DOHH2 (cell line): ENCODE measurements at regions not wholly inside any gene's neighbourhood (a gene's known extent, or its start where the extent isn't known, plus 50 kb on each side); places are given as distances from the start of the nearest gene placed in this dataset.

Experiments
- H3F3A ChIP-seq: fragments of 200-600 bp; sonication (generic), shearing (Covaris generic); 2 replicates; pipeline ENCODE4 v1.6.0; 2016; ENCODE audit warnings: antibody characterized with exemption, mild to moderate bottlenecking; ENCODE audit not compliant: control insufficient read depth, insufficient read depth
- H3K27ac ChIP-seq: fragments of 200-600 bp; sonication (generic); 2 replicates; pipeline ENCODE4 v1.5.1; 2014; ENCODE audit warnings: low read depth, mild to moderate bottlenecking, low read length, moderate library complexity
- H3K27me3 ChIP-seq: fragments of 200-600 bp; sonication (generic); 2 replicates; pipeline ENCODE4 v1.6.1; 2014; ENCODE audit warnings: mild to moderate bottlenecking, low read length, mixed read lengths; ENCODE audit not compliant: control insufficient read depth
- H3K36me3 ChIP-seq: fragments of 200-600 bp; sonication (generic); 2 replicates; pipeline ENCODE4 v1.6.1; 2014; ENCODE audit warnings: mild to moderate bottlenecking, low read length, moderate library complexity, mixed read lengths; ENCODE audit not compliant: control insufficient read depth
- H3K4me1 ChIP-seq: fragments of 200-600 bp; sonication (generic); 2 replicates; pipeline ENCODE4 v1.6.1; 2014; ENCODE audit warnings: mild to moderate bottlenecking, low read length, mixed read lengths; ENCODE audit not compliant: control insufficient read depth
- H3K4me2 ChIP-seq: fragments of 200-600 bp; sonication (generic); 2 replicates; pipeline ENCODE4 v1.6.0; 2014; ENCODE audit warnings: mild to moderate bottlenecking, low read length, moderate library complexity
- H3K4me3 ChIP-seq: fragments of 200-600 bp; sonication (generic); 2 replicates; pipeline ENCODE4 v1.5.1; 2014; ENCODE audit warnings: mild to moderate bottlenecking, low read length, mixed read lengths
- H3K79me2 ChIP-seq: fragments of 200-600 bp; sonication (generic); 2 replicates; pipeline ENCODE4 v1.6.1; 2014; ENCODE audit warnings: mild to moderate bottlenecking, low read length, mixed read lengths; ENCODE audit not compliant: control insufficient read depth
- H3K9me2 ChIP-seq: fragments of 200-600 bp; sonication (generic); replicated peaks from 2 replicates; pipeline ENCODE4 v1.6.1; 2014; ENCODE audit warnings: mild to moderate bottlenecking, low read length, mixed read lengths; ENCODE audit not compliant: control insufficient read depth
- H3K9me3 ChIP-seq: fragments of 200-600 bp; sonication (generic); 2 replicates; pipeline ENCODE4 v1.6.1; 2014; ENCODE audit warnings: antibody characterized with exemption, low read length, mixed read lengths; ENCODE audit not compliant: control insufficient read depth, insufficient read depth
- H4K20me1 ChIP-seq: fragments of 200-600 bp; sonication (generic); 2 replicates; pipeline ENCODE4 v1.6.0; 2014; ENCODE audit warnings: low read depth, mild to moderate bottlenecking, antibody characterized with exemption, low read length, moderate library complexity; ENCODE audit not compliant: control insufficient read depth, insufficient read depth
- CTCF ChIP-seq: fragments of 200-600 bp; sonication (generic); IDR thresholded peaks from one replicate; pipeline ENCODE4 v1.5.1; 2014; ENCODE audit warnings: antibody characterized with exemption, mild to moderate bottlenecking, low read depth, low read length; ENCODE audit not compliant: poor library complexity, severe bottlenecking
- EZH2phosphoT487 ChIP-seq: fragments of 200-600 bp; sonication (generic); IDR thresholded peaks from 2 replicates; pipeline ENCODE4 v1.6.1; 2017; ENCODE audit warnings: borderline replicate concordance, mild to moderate bottlenecking, antibody characterized with exemption, low read length, moderate library complexity, mixed read lengths

GRCh38 chr3:106348139-106348690 is 479.4 kb upstream of the CBLB start:
- Histone ChIP-seq H3K4me2 (no peak overlapping the region), H3K4me1 (0 out of 2 replicates have a peak, but pooled peaks cover 4% of the 10 kb centered on the region), H3F3A (no peaks in the 10 kb centered on the region), H3K27me3 (no peaks in the 10 kb centered on the region), H3K36me3 (no peaks in the 10 kb centered on the region), H3K9me2 (no peaks in the 10 kb centered on the region), H4K20me1 (no peaks in the 10 kb centered on the region), H3K4me3 (no peak overlapping the region), H3K27ac (no peak overlapping the region), H3K79me2 (no peaks in the 10 kb centered on the region), H3K9me3 (no peaks in the 10 kb centered on the region)
- no peak for TF ChIP-seq EZH2phosphoT487
- TF ChIP-seq CTCF, result no peak

GRCh38 chr3:106349191-106349881 is 480.5 kb upstream of the CBLB start:
- no peaks in the 10 kb centered on the region for H4K20me1 ChIP-seq
- H3K27ac ChIP-seq, result no peak overlapping the region
- no peak overlapping the region for H3K4me3 ChIP-seq
- H3K79me2 ChIP-seq, result no peaks in the 10 kb centered on the region
- H3K9me2 ChIP-seq, result no peaks in the 10 kb centered on the region
- H3K4me1 ChIP-seq, result 0 out of 2 replicates have a peak, but pooled peaks cover 4% of the 10 kb centered on the region
- no peaks in the 10 kb centered on the region for H3K36me3 ChIP-seq
- H3K9me3 ChIP-seq, result no peaks in the 10 kb centered on the region
- no peak overlapping the region for H3K4me2 ChIP-seq
- TF ChIP-seq CTCF, result no peak
- TF ChIP-seq EZH2phosphoT487, result no peak
- H3F3A ChIP-seq, result no peaks in the 10 kb centered on the region
- no peaks in the 10 kb centered on the region for H3K27me3 ChIP-seq

GRCh38 chr3:106355873-106356272 is 487.1 kb upstream of the CBLB start:
- H3K9me3 ChIP-seq, result no peaks in the 10 kb centered on the region
- no peaks in the 10 kb centered on the region for H3K36me3 ChIP-seq
- no peaks in the 10 kb centered on the region for H4K20me1 ChIP-seq
- H3K4me2 ChIP-seq, result no peak overlapping the region
- H3K4me1 ChIP-seq, result no peaks in the 10 kb centered on the region
- no peaks in the 10 kb centered on the region for H3F3A ChIP-seq
- H3K4me3 ChIP-seq, result no peak overlapping the region
- H3K27ac ChIP-seq, result no peak overlapping the region
- H3K79me2 ChIP-seq, result no peaks in the 10 kb centered on the region
- TF ChIP-seq EZH2phosphoT487 (no peak), CTCF (no peak)
- H3K27me3 ChIP-seq, result no peaks in the 10 kb centered on the region
- H3K9me2 ChIP-seq, result no peaks in the 10 kb centered on the region
